GM23338 (cell line): ENCODE measurements at regions not wholly inside any gene's neighbourhood (a gene's known extent, or its start where the extent isn't known, plus 50 kb on each side); places are given as distances from the start of the nearest gene placed in this dataset.

ENCODE experiments used
- ATAC-seq: fragments of 200-7000 bp; cut with Tn5 transposase; 3 replicates; pipeline ENCODE4 v1.9.1; 2020
- DNase-seq: peaks from one replicate; pipeline ENCODE4 v3.0.0-alpha.2; 2015; ENCODE audit warnings: low spot score
- H2AFZ ChIP-seq: fragments of 200-600 bp; sonication (generic); 2 replicates; pipeline ENCODE4 v1.8.0; 2016; ENCODE audit warnings: antibody characterized with exemption, mild to moderate bottlenecking, moderate library complexity
- H3F3A ChIP-seq: fragments of 200-600 bp; sonication (generic); replicated peaks from 2 replicates; pipeline ENCODE4 v1.8.0; 2017; ENCODE audit warnings: antibody characterized with exemption, mixed run types, low read depth
- H3K27ac ChIP-seq: fragments of 200-600 bp; sonication (generic); 2 replicates; pipeline ENCODE4 v1.6.1; 2016; ENCODE audit warnings: low read depth
- H3K27me3 ChIP-seq: fragments of 200-600 bp; sonication (generic); 2 replicates; pipeline ENCODE4 v1.8.0; 2016; ENCODE audit warnings: mild to moderate bottlenecking, mixed run types, moderate library complexity; ENCODE audit not compliant: insufficient read depth
- H3K36me3 ChIP-seq: fragments of 200-600 bp; sonication (generic); 2 replicates; pipeline ENCODE4 v1.8.0; 2016; ENCODE audit warnings: mild to moderate bottlenecking; ENCODE audit not compliant: insufficient read depth
- H3K4me1 ChIP-seq: fragments of 200-600 bp; sonication (generic); 2 replicates; pipeline ENCODE4 v1.8.0; 2016; ENCODE audit warnings: mild to moderate bottlenecking, moderate library complexity; ENCODE audit not compliant: insufficient read depth
- H3K4me2 ChIP-seq: fragments of 200-600 bp; sonication (generic); 2 replicates; pipeline ENCODE4 v1.7.1; 2017; ENCODE audit warnings: mixed run types
- H3K4me3 ChIP-seq: fragments of 200-600 bp; sonication (generic); 2 replicates; pipeline ENCODE4 v1.6.1; 2016; ENCODE audit warnings: mixed run types
- H3K79me2 ChIP-seq: fragments of 200-600 bp; sonication (generic); replicated peaks from 2 replicates; pipeline ENCODE4 v1.8.0; 2017; ENCODE audit warnings: mild to moderate bottlenecking; ENCODE audit not compliant: insufficient read depth
- H3K9me2 ChIP-seq: fragments of 200-600 bp; sonication (generic); 2 replicates; pipeline ENCODE4 v1.8.0; 2017; ENCODE audit not compliant: insufficient read depth
- H4K20me1 ChIP-seq: fragments of 200-600 bp; sonication (generic); replicated peaks from 2 replicates; pipeline ENCODE4 v1.8.0; 2017; ENCODE audit warnings: mild to moderate bottlenecking; ENCODE audit not compliant: insufficient read depth
- H3K27ac Mint-ChIP-seq: 2 replicates; pipeline ENCODE4 v1.8.0; 2020; ENCODE audit warnings: inconsistent platforms, mild to moderate bottlenecking, moderate library complexity, mixed read lengths
- H3K27me3 Mint-ChIP-seq: 3 replicates; pipeline ENCODE4 v1.8.0; 2022; ENCODE audit warnings: low read depth, mild to moderate bottlenecking, moderate library complexity, mixed read lengths, inconsistent platforms; ENCODE audit not compliant: insufficient read depth, poor library complexity
- H3K36me3 Mint-ChIP-seq: 3 replicates; pipeline ENCODE4 v1.8.0; 2021; ENCODE audit warnings: low read depth, mild to moderate bottlenecking, inconsistent platforms, moderate library complexity, mixed read lengths
- H3K4me1 Mint-ChIP-seq: 3 replicates; pipeline ENCODE4 v1.8.0; 2020; ENCODE audit warnings: mild to moderate bottlenecking, inconsistent platforms, mixed read lengths
- H3K4me3 Mint-ChIP-seq: 3 replicates; pipeline ENCODE4 v1.8.0; 2021; ENCODE audit warnings: moderate library complexity, mild to moderate bottlenecking, inconsistent platforms, mixed read lengths
- H3K9me3 Mint-ChIP-seq: 3 replicates; pipeline ENCODE4 v1.8.0; 2020; ENCODE audit warnings: moderate library complexity, mild to moderate bottlenecking, inconsistent platforms, mixed read lengths
- CREB1 ChIP-seq: fragments of 250-450 bp; sonication (Bioruptor Pico); IDR thresholded peaks from 2 replicates; pipeline ENCODE4 v1.5.0; 2020; ENCODE audit warnings: low read depth, mild to moderate bottlenecking, moderate library complexity
- EZH2 ChIP-seq: fragments of 200-600 bp; sonication (generic); IDR thresholded peaks from one replicate; pipeline ENCODE4 v1.8.0; 2017; ENCODE audit warnings: antibody characterized with exemption, mild to moderate bottlenecking, low read depth; ENCODE audit not compliant: unreplicated experiment
- EZH2phosphoT487 ChIP-seq: fragments of 200-600 bp; sonication (generic); IDR thresholded peaks from one replicate; pipeline ENCODE4 v1.8.1; 2018; ENCODE audit warnings: antibody characterized with exemption; ENCODE audit not compliant: unreplicated experiment
- JUNB ChIP-seq: IDR thresholded peaks from one replicate; pipeline ENCODE4 v1.6.1; 2016; ENCODE audit warnings: antibody characterized with exemption; ENCODE audit not compliant: unreplicated experiment
- NANOG ChIP-seq: IDR thresholded peaks from 2 replicates; pipeline ENCODE4 v1.6.1; 2016; ENCODE audit warnings: antibody characterized with exemption, borderline replicate concordance
- ZNF114 ChIP-seq: fragments of 250-450 bp; sonication (Bioruptor Pico); IDR thresholded peaks from 2 replicates; pipeline ENCODE4 v1.5.0; 2020; ENCODE audit warnings: mild to moderate bottlenecking, moderate library complexity
- TF ChIP-seq, protein P1 (sequence below): IDR thresholded peaks from 2 replicates; pipeline ENCODE4 v1.6.1; 2016; ENCODE audit warnings: antibody characterized with exemption
- TF ChIP-seq, protein P2 (sequence below), 2 experiments: fragments of 200-600 bp in 1 of 2; sonication (generic) in 1 of 2; conservative IDR thresholded peaks; 2 replicates each; pipeline versions ENCODE4 v1.5.1 to v1.6.1; 2016 to 2017; ENCODE audit warnings: antibody characterized with exemption in 2 of 2, low read depth in 2 of 2, mild to moderate bottlenecking in 2 of 2, moderate library complexity in 1 of 2
- TF ChIP-seq, protein P3 (sequence below): IDR thresholded peaks from one replicate; pipeline ENCODE4 v1.6.1; 2018; ENCODE audit warnings: antibody characterized with exemption; ENCODE audit not compliant: unreplicated experiment

DNA sequence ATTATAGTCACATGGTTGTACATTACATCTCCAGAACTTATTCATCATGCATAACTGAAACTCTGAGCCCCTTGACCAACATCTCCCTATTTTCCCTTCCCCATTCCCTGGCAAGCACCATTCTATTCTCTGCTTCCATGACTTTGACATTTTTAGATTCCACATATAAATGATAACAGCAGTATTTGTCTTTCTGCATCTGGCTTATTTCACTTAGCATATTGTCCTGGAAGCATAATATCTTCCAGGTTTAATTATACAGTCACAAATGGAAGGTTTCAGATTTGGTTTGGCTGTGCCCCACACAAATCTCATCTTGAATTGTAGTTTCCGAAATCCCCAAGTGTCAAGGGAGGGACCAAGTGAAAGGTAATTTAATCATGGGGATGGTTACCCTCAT, 626.9 kb upstream of the PKDCC start:
- no peak for ATAC-seq
- Mint-ChIP-seq H3K4me1 (no peaks in the 10 kb centered on the region), H3K36me3 (no peaks in the 10 kb centered on the region), H3K4me3 (no peak overlapping the region), H3K27ac (no peak overlapping the region), H3K27me3 (no peaks in the 10 kb centered on the region), H3K9me3 (no peaks in the 10 kb centered on the region; the same call in 2 of the 3 replicates)
- Histone ChIP-seq H3K27ac (no peak overlapping the region), H4K20me1 (no peaks in the 10 kb centered on the region), H3K79me2 (no peaks in the 10 kb centered on the region), H3K36me3 (no peaks in the 10 kb centered on the region), H3F3A (no peaks in the 10 kb centered on the region), H3K4me2 (no peak overlapping the region), H3K27me3 (no peaks in the 10 kb centered on the region), H3K4me3 (no peak overlapping the region), H2AFZ (no peak overlapping the region), H3K4me1 (no peaks in the 10 kb centered on the region), H3K9me2 (no peaks in the 10 kb centered on the region)
- no peak for DNase-seq
- no peak for TF ChIP-seq JUNB
- TF ChIP-seq, protein P1, sequence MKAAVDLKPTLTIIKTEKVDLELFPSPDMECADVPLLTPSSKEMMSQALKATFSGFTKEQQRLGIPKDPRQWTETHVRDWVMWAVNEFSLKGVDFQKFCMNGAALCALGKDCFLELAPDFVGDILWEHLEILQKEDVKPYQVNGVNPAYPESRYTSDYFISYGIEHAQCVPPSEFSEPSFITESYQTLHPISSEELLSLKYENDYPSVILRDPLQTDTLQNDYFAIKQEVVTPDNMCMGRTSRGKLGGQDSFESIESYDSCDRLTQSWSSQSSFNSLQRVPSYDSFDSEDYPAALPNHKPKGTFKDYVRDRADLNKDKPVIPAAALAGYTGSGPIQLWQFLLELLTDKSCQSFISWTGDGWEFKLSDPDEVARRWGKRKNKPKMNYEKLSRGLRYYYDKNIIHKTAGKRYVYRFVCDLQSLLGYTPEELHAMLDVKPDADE = no peak
- TF ChIP-seq, protein P2, sequence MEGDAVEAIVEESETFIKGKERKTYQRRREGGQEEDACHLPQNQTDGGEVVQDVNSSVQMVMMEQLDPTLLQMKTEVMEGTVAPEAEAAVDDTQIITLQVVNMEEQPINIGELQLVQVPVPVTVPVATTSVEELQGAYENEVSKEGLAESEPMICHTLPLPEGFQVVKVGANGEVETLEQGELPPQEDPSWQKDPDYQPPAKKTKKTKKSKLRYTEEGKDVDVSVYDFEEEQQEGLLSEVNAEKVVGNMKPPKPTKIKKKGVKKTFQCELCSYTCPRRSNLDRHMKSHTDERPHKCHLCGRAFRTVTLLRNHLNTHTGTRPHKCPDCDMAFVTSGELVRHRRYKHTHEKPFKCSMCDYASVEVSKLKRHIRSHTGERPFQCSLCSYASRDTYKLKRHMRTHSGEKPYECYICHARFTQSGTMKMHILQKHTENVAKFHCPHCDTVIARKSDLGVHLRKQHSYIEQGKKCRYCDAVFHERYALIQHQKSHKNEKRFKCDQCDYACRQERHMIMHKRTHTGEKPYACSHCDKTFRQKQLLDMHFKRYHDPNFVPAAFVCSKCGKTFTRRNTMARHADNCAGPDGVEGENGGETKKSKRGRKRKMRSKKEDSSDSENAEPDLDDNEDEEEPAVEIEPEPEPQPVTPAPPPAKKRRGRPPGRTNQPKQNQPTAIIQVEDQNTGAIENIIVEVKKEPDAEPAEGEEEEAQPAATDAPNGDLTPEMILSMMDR (conservative IDR thresholded peaks at IDR 0.05; ENCODE audit: low read depth in 2 of 2) = no peak

DNA sequence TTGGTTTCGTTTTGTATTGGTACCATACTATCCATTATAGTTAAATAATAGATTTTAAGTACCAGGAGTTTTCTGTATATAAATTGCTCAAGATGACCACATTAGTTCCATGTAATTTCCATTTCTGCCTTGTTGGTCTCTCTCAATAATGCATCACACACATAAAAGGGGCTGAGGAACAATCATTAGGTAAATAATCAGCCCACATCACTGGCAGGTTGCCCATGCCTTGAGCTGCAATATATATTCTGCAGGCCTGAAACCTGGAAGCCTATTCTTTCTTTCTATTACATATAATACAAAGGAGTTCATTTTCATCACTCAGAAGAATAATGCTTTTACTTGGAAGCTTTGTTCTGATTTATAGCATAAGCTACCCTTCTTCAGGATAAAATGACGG, 616.1 kb upstream of the PKDCC start:
- ATAC-seq = no peak
- H3K9me3 Mint-ChIP-seq = no peaks in the 10 kb centered on the region

More for the DNA sequence above, 616.1 kb upstream of the PKDCC start:
- DNase-seq = no peak
- Mint-ChIP-seq H3K27ac (no peak overlapping the region), H3K4me3 (no peak overlapping the region), H3K36me3 (no peaks in the 10 kb centered on the region), H3K4me1 (no peaks in the 10 kb centered on the region), H3K27me3 (no peaks in the 10 kb centered on the region)
- H3F3A ChIP-seq = no peaks in the 10 kb centered on the region
- no peak for TF ChIP-seq CREB1
- TF ChIP-seq, protein P2 (conservative IDR thresholded peaks at IDR 0.05; ENCODE audit: low read depth in 2 of 2) = no peak
- no peak for TF ChIP-seq JUNB
- no peak for TF ChIP-seq ZNF114 (CRISPR knock-in tag)
- no peak for TF ChIP-seq EZH2
- TF ChIP-seq NANOG = no peak
- TF ChIP-seq, protein P3, sequence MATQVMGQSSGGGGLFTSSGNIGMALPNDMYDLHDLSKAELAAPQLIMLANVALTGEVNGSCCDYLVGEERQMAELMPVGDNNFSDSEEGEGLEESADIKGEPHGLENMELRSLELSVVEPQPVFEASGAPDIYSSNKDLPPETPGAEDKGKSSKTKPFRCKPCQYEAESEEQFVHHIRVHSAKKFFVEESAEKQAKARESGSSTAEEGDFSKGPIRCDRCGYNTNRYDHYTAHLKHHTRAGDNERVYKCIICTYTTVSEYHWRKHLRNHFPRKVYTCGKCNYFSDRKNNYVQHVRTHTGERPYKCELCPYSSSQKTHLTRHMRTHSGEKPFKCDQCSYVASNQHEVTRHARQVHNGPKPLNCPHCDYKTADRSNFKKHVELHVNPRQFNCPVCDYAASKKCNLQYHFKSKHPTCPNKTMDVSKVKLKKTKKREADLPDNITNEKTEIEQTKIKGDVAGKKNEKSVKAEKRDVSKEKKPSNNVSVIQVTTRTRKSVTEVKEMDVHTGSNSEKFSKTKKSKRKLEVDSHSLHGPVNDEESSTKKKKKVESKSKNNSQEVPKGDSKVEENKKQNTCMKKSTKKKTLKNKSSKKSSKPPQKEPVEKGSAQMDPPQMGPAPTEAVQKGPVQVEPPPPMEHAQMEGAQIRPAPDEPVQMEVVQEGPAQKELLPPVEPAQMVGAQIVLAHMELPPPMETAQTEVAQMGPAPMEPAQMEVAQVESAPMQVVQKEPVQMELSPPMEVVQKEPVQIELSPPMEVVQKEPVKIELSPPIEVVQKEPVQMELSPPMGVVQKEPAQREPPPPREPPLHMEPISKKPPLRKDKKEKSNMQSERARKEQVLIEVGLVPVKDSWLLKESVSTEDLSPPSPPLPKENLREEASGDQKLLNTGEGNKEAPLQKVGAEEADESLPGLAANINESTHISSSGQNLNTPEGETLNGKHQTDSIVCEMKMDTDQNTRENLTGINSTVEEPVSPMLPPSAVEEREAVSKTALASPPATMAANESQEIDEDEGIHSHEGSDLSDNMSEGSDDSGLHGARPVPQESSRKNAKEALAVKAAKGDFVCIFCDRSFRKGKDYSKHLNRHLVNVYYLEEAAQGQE = no peak
- TF ChIP-seq, protein P1 = no peak
- TF ChIP-seq EZH2phosphoT487 = no peak
- H3K27me3 ChIP-seq = no peaks in the 10 kb centered on the region
- H3K4me2 ChIP-seq = no peak overlapping the region
- no peaks in the 10 kb centered on the region for H3K4me1 ChIP-seq
- H4K20me1 ChIP-seq = no peaks in the 10 kb centered on the region
- no peaks in the 10 kb centered on the region for H3K79me2 ChIP-seq
- no peak overlapping the region for H3K4me3 ChIP-seq
- H3K9me2 ChIP-seq = no peaks in the 10 kb centered on the region
- H2AFZ ChIP-seq = no peak overlapping the region
- H3K27ac ChIP-seq = no peak overlapping the region
- H3K36me3 ChIP-seq = no peaks in the 10 kb centered on the region
